NCI-H345 (cell line): ENCODE measurements at regions not wholly inside any gene's neighbourhood (a gene's known extent, or its start where the extent isn't known, plus 50 kb on each side); places are given as distances from the start of the nearest gene placed in this dataset.
"Not testable (repeated sequence)": the region's sequence is repeated elsewhere in the genome, so short reads cannot be mapped to it uniquely, and the experiment has no call there.

Experiments
- DNase-seq: peaks from one replicate; lab custom pipeline; 2025; lab: John Stamatoyannopoulos, UW

DNA sequence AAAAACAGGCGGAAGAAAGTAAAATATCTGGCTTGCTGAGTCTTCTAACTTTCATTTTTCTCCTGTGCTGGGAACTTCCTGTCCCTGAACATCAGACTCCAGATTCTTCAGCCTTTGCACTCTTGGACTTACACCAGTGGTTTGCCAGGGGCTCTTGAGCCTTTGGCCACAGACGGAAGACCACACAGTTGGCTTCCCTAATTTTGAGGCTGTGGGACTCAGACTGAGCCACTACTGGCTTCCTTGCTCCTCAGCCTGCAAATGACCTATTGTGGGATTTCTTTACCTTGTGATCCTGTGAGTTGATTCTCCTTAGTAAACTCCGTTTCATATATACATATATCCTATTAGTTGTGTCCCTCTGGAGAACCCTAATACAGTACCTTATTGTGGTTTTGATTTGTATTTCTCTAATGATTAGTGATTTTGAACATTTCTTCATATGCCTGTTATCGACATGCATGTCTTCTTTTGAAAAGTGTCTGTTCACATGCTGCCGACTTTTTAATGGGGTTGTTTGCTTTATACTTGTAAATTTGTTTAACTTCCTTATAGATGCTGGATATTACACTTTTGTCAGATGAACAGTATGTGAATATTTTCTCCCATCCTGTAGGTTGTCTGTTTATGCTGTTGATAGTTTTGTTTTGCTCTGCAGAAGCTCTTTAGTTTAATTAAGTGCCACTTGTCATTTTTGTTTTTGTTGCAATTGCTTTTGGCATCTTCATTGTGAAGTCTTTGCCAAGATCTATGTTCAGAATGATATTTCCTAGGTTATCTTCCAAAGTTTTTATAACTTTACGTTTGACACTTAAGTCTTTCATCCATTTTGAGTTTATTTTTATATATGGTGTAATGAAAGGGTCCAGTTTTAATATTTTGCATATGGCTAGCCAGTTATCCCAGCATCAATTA, 348.8 kb upstream of the SETBP1 start:
- no peak for DNase-seq

DNA sequence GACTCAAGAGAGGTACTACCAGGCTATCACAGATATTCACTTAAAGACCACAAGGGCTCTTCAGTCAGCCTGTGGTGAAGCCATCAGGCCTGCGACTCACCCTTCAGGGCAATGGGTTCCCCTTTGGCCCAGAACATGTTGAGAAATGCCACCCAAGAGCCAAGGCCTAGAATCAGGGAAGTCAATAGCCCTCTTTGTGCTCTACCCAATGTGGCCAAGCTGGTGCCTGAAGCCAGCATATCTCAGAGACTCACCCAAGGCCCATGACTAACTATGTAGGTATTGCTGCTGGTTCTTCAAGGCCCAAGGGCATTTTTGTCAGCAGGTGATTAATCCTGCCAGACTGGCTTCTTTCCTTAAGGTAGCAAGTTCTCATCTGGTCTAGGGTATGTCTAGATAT, 338.9 kb upstream of the SETBP1 start:
- DNase-seq, result no peak

DNA sequence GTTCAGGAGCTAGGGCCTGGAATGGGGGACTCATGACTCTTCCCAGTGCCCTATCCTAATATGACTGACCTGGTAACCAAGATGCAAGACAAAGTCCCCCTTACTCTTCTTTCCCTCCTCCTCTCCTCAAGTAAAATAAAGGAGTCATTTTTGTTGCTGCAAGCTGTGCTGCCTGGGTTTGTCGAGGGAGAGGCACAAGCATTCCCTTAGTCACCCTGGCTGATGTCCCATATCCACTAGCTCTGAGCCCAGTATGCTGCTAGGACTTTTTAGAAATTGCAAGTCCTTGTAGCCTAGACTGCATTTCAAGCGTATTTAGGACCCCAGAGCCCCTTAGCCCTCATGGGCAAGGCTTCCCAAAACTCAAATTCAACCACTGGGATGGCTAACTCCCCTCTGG, 338.5 kb upstream of the SETBP1 start:
- no peak for DNase-seq

DNA sequence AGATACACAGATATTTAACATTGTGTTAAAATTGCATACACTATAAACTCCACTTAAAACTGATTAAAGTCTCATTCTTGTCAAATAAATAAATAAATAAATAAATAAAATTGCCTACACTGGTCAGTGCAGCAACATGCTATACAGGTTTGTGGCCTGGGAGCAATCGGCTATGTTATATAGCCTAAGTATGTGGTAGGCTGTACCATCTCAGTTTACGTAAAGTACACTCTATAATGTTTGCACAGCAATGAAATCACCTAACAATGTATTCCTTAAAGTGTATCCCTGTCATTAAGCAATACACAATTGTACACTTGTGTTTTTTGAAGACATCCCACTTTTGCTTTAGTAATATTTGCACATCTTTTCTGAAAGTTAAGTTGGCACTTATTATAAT, 337.7 kb upstream of the SETBP1 start:
- no peak for DNase-seq

DNA sequence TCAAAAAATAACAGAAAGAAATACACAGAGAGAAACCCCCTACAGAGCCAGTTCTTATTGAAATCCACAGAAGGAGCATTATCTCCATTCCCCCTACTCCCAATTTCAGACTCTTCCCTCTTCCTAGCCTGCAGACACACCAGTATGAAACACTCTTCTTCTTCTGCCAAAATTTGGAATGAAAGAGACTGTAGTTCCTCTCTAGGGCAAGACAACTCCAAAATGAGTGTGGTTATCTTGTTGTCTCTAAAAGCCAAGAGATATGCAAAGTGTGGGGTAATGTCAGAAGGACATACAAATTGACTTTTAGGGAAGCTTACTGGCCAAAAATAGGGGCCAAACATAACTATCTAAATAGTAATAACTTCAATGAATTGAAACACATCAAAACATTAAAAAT, 337.1 kb upstream of the SETBP1 start:
- no peak for DNase-seq

DNA sequence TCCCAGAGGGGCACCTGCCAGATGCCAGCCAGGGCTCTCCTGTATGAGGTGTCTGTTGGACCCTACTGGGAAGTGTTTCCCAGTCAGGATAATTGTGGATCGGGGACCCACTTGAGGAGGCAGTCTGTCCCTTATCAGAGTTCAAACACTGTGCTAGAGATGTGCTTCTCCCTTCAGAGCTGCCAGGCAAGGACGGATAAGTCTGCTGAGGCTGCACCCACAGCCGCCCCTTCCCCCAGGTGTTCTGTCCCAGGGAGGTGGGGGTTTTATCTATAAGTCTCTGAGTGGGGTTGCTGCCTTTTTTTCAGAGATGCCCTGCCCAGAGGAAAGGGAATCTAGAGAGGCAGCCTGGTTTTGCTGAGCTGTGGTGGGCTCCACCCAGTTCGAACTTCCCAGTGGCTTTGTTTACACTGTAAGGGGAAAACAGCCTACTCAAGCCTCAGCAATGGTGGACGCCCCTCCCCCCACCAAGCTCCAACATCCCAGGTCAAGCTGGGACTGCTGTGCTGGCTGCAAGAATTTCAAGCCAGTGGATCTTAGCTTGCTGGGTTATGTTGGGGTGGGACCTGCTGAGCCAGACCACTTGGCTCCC, 324.0 kb upstream of the SETBP1 start:
- DNase-seq, result no peak

DNA sequence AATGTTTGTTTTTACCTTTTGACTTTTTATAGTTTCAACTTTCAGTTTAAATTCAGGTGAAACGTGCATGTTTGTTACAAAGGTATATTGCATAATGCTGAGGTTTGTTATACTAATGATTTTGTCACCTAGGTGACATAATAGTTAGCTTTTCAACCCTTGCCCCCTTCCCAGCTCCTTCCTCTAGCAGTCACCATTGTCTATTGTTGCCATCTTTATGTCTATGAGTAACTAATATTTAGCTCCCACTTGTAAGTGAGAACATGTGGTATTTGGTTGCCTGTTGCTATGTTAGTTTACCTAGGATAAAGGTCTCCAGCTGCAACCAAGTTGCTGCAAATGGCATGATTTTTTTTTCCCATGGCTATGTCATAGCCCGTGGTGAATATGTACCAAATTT, 322.3 kb upstream of the SETBP1 start:
- no peak for DNase-seq

DNA sequence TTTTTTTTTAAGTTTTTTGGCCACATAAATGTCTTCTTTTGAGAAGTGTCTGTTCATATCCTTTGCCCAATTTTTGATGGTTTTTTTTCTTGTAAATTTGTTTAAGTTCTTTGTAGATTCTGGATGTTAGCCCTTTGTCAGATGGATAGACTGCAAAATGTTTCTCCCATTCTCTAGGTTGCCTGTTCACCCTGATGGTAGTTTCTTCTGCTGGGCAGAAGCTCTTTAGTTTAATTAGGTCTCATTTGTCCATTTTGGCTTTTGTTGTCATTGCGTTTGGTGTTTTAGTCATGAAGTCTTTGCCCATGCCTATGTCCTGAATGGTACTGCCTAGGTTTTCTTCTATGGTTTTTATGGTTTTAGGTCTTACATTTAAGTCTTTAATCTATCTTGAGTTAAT, 320.9 kb upstream of the SETBP1 start:
- DNase-seq, result not testable (repeated sequence)

DNA sequence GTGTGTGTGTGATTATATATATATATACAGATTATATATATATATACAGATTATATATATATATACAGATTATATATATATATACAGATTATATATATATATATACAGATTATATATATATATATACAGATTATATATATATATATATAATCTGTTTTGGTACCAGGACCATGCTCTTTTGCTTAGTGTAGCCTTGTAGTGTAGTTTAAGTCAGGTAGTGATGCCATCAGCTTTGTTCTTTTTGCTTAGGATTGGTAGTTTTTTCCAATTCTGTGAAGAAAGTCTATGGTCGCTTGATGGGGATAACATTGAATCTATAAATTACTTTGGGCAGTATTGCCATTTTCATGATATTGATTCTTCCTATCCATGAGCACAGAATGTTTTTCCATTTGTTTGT, 318.5 kb upstream of the SETBP1 start:
- not testable (repeated sequence) for DNase-seq

DNA sequence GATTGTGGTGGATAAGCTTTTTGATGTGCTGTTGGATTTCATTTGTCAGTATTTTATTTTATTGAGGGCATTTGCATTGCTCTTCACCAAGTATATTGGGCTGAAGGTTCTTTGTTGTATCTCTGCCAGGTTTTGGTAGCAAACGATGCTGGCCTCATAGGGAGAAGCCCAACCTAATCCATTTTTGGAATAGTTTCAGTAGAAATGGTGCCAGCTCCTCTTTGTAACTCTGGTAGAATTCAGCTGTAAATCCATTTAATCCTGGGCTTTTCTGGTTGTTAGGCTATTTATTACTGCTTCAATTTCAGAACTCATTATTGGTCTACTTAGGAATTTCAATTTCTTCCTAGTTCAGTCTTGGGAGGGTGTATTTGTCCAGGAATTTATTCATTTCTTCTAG, 309.8 kb upstream of the SETBP1 start:
- no peak for DNase-seq

DNA sequence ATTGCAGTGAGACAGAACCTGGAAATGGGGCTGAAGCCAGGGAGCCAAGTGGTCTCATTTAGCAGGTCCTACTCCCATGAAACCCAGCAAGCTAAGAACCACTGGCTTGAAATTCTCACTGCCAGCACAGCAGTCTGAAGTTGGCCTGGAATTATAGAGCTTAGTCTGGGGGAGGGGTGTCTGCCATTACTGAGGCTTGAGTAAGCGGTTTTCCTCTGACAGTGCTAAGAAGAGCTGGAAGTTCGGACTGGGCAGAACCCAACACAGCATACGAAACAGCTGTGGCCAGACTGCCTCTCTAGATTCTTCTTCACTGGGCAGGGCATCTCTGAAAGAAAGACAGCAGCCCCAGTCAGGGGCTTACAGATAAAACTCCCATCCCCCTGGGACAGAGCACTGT, 305.7 kb upstream of the SETBP1 start:
- DNase-seq, result no peak

DNA sequence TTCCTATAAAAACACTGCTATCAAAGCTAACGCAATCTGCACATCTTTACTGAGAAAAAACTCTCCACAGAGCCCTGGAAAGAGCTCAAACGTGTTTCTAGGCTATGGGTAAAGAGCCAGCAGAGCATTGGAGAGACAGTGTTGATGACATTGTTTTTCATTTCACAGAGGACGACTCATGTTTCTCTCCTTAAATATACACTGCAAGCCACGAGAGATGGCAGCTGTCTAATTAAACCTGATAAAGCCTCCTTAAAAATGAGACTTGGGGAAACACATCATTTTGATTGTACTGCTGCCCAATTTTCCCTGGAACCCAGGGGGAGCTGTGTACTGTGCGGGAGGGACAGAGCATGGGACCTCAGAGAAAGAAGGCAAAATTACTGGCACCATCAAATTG, 294.3 kb upstream of the SETBP1 start:
- DNase-seq, result no peak

DNA sequence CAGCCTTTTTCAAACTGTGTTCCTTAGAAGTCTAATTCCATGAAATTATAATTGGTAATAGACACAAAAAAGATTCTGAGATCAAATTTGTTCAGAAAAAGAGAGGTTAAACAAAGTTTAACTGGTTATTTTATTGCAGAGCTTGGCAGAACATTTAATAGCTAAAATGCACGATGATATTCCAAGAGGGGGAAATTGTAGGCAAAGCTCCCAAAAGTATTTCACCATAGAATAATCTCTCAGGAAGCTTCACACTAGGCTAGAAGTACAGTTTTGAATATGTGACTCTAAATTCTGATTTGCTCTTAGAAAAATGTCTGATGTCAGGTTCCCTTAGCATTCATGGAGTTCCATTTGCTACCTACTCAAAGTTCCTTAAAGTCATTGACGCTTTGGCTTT, 292.4 kb upstream of the SETBP1 start:
- DNase-seq, result no peak

DNA sequence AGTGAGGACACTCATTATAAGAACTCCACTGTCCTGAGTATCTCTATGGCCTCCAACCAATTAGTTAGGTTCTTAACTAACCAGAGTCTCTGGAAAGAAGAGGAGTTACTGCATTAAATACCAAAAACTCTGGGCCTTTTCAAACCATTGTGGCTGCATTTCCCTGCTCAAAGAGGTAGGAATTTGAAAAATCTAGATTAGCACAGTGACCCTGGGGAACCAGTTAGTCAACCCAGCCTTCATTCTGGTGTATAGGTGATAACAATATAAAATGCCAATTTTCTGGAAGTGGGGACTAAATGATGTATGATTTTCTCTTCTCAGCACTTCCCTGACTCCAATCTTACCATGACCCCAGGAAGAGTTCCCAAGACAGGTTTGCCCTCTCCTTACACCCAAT, 287.8 kb upstream of the SETBP1 start:
- no peak for DNase-seq

DNA sequence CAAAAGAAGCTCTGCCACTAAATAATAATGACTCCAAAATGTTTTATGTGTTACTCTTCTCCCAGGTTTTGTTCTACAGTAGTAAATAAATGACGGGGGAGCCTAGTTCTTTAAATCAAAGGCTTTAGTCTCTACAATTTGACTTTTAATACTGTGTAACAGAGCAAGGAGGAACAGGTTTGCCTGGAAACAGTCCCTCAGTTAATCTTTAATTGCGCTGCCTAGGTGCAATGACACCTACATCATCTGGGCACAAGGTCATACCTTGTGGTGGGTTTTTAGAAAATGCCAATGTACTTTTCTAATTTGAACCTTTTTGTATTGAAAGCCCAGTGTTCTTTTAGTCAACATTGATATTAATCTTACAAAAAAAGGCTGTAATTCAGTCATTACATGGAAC, 287.3 kb upstream of the SETBP1 start:
- DNase-seq, result no peak

DNA sequence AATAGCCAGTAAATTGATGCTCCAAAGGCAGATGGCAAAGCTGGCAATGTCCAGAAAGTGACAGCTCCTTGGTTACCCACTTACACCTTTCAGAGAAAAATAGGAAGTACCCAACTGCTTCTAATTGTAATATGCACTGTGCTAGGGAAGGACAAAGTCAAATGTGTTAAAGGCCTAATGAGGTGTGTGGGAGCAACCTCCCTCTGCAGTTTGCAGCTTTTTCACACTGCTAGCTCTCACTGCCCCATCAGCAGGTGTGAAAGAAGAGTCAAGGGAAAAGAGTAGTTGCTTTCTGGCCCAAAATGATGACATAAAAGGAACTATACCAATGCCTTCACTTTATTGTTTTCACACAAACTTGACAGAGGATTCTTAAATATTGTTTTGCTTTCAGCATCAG, 284.1 kb upstream of the SETBP1 start:
- no peak for DNase-seq

DNA sequence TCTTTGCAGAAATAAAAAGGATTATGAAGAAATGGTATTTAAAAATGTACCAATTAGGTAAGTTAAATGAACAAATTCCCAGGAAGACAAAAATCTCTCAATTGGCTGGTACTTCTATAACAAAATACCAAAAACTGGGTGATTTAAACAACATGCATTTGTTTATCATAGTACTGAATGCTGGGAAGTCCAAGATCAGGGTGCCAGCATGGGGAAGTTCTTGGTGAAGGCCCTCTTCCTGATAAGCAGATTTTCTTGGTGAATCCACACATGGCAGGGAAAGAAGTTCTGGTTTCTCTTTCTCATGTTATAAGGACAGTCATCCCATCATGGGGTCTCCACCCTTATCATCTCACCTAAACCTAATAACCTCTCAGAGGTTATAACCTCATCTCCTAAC, 271.6 kb upstream of the SETBP1 start:
- no peak for DNase-seq

DNA sequence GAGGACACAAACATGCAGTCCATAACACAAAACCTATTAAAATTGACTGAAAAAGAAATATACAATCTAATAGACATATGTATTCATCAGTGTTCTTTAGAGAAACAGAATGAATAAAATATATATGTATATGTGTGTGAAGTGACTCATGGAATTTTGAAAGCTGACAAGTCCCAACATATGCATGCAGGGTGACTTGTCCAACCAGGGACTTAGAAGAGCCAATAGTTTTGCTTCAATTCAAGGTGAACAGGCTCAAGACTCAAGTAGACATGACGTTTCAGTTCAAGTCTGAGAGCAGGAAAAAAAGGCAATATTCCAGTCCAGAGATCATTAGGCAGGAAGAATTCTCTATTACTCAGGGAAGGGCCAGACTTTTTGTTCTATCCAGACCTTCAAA, 271.2 kb upstream of the SETBP1 start:
- DNase-seq, result no peak

DNA sequence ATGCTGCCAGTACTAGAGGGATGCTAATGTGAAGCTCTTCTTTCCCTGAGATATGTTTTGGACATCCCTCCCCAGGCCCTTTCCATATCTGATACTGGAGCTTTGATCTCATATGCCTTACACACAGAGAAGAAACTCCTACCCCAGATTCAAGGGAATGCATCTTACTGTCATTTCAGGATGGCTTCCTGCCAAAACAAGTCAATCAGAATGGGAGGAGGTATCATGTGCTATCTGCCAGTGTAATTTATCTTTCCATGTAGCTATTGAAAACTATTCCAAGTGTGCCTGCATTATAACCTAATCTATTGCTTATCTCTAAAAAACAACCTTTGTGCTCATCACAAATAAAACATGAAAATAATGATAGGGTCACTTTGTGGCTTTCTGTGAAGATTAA, 269.9 kb upstream of the SETBP1 start:
- no peak for DNase-seq

DNA sequence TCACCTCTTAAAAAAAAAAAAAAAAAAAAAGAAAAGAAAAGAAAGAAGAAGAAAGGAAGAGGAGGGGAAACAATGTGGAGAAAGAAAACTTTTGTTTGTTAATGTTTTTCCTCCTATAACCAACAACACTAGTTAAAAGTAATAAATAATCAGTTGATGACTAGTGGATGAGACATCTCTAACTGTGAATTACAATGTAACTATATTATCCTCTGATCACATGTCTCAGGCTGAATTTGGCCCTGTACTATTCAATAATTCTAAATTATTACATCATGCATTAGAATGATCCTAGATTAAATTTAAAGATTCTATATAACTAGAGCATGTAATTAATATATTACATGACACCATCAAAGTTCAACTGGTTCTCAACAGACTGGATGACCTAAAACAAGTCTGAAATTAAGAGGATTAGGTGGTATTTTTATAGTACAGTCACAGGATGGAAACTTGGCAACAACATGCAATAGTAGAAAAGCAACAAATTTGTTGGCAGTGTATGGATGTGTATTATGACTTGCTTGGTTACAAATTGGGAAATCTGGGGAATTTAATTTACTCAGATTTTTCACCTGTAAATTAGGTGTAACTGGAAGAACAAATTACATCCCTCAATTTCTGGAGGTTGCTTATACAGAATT, 269.3 kb upstream of the SETBP1 start:
- no peak for DNase-seq

DNA sequence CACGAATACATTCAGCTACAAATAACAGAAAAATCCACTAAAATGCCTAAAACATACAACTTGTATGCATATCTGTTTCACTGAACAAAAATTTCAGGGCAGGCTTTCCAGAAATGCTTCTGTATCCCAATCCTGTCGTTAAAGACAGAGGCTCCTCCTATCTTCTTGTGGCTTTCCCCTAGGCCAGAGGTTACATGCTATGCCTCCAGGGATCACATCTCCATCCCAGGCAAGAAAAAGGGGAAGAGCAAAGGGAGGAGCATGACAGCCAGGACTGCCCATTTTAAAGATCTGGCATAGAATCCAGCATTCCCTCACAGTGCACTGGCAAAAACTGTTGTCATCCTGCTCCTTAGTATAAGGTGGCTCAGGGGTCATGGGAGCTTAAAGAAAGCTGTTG, 268.7 kb upstream of the SETBP1 start:
- no peak for DNase-seq

DNA sequence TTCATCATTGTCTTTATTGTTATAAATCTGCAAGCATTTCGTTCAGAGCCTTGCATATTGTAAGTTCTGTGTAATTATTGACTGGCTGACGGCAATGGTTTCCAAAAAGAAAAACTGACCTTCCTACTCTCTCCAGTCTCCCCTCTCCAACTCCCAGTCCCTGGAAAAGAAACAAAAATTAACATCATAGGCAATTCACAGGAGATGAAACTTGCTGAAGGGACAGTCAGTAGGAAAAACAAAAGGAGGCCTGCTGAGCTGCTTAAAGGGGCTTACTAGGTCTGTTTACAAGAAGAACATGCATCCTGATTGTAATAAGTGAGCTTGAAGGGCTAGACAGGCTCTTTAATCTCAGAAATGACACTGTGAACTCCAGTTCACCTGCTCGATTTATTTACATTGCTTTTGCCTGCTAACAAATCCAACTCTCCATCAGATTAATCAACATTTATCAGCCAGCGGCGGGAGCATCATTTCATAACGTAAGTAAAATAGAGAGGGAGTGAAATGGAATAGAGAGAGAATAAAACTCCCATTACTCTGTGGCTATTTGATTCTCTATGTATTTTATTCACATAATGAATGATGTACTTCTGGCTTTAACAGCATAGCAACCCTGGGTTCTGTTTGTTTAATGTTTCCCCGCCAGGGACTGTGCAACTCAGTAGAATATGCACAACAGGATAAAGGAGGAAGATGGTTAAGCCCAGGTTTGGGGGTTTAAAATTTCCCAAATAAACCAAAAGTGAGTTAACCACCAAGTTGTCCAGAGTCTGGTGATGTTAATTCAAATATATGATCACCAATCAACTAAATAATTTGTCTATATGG, 256.7 kb upstream of the SETBP1 start:
- DNase-seq, result peak; percentile 72
